ENCODE measurements at regions not wholly inside any gene's neighbourhood (a gene's known extent, or its start where the extent isn't known, plus 50 kb on each side); places are given as distances from the start of the nearest gene placed in this dataset.
"Not testable (repeated sequence)": the region's sequence is repeated elsewhere in the genome, so short reads cannot be mapped to it uniquely, and the experiment has no call there.

GRCh38 chr9:40221596-40222233 is 866.2 kb downstream of the SPATA31A1 start:
- not testable (repeated sequence) for TF ChIP-seq EP300, CTCF, POLR2A (IDR thresholded peaks at IDR 0.05)
